Peyer's patch (tissue), 4 donors: ENCODE measurements at regions not wholly inside any gene's neighbourhood (a gene's known extent, or its start where the extent isn't known, plus 50 kb on each side); places are given as distances from the start of the nearest gene placed in this dataset.

Source experiments
- DNase-seq, 3 donors: peaks; one replicate each; pipeline ENCODE4 v3.0.0-alpha.2; 2017 to 2019
- H3K27ac ChIP-seq, 4 donors: fragments of 200-600 bp; sonication (generic); one replicate each; pipeline ENCODE4 v1.5.1; 2016 to 2019
- H3K27me3 ChIP-seq, 2 donors: fragments of 200-600 bp; sonication (generic); one replicate each; pipeline ENCODE4 v1.5.1; 2019
- H3K36me3 ChIP-seq, 3 donors: fragments of 200-600 bp; sonication (generic); one replicate each; pipeline ENCODE4 v1.5.1; 2016 to 2019
- H3K4me1 ChIP-seq, 4 donors: fragments of 200-600 bp; sonication (generic); one replicate each; pipeline ENCODE4 v1.5.1; 2016 to 2019
- H3K4me3 ChIP-seq, 4 donors: fragments of 200-600 bp; sonication (generic); 1 replicate in 3 of 4; 2 replicates in 1 of 4; pipeline ENCODE4 v1.5.1; 2016 to 2019; ENCODE audit warnings: mild to moderate bottlenecking in 1 of 4
- H3K9me3 ChIP-seq, 4 donors: fragments of 200-600 bp; sonication (generic); one replicate each; pipeline ENCODE4 v1.5.1; 2016 to 2019; ENCODE audit warnings: mild to moderate bottlenecking in 1 of 4
- POLR2A ChIP-seq, 2 donors: fragments of 450-650 bp; IDR thresholded peaks; one replicate each; pipeline ENCODE4 v1.5.1; 2017; ENCODE audit warnings: antibody characterized with exemption in 2 of 2, mild to moderate bottlenecking in 2 of 2, moderate library complexity in 2 of 2
- TF ChIP-seq, protein P1 (sequence below), 6 experiments: fragments of 450-650 bp in 4 of 6; fragments of 200-600 bp in 2 of 6; sonication (generic) in 1 of 6; IDR thresholded peaks; one replicate each; pipeline ENCODE4 v1.5.1; 2017 to 2019; ENCODE audit warnings: antibody characterized with exemption in 6 of 6, mild to moderate bottlenecking in 3 of 6, moderate library complexity in 1 of 6

GRCh38 chr4:161237495-161237894, 926.3 kb downstream of the FSTL5 start:
- Histone ChIP-seq H3K4me1 (no peaks in the 10 kb centered on the region), H3K36me3 (no peaks in the 10 kb centered on the region), H3K27ac (no peak overlapping the region), H3K9me3 (no peaks in the 10 kb centered on the region), H3K4me3 (no peak overlapping the region), H3K27me3 (no peaks in the 10 kb centered on the region)
- DNase-seq = no peak
- TF ChIP-seq, protein P1, sequence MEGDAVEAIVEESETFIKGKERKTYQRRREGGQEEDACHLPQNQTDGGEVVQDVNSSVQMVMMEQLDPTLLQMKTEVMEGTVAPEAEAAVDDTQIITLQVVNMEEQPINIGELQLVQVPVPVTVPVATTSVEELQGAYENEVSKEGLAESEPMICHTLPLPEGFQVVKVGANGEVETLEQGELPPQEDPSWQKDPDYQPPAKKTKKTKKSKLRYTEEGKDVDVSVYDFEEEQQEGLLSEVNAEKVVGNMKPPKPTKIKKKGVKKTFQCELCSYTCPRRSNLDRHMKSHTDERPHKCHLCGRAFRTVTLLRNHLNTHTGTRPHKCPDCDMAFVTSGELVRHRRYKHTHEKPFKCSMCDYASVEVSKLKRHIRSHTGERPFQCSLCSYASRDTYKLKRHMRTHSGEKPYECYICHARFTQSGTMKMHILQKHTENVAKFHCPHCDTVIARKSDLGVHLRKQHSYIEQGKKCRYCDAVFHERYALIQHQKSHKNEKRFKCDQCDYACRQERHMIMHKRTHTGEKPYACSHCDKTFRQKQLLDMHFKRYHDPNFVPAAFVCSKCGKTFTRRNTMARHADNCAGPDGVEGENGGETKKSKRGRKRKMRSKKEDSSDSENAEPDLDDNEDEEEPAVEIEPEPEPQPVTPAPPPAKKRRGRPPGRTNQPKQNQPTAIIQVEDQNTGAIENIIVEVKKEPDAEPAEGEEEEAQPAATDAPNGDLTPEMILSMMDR (IDR thresholded peaks at IDR 0.05) = no peak
- TF ChIP-seq POLR2A (IDR thresholded peaks at IDR 0.05) = no peak

DNA sequence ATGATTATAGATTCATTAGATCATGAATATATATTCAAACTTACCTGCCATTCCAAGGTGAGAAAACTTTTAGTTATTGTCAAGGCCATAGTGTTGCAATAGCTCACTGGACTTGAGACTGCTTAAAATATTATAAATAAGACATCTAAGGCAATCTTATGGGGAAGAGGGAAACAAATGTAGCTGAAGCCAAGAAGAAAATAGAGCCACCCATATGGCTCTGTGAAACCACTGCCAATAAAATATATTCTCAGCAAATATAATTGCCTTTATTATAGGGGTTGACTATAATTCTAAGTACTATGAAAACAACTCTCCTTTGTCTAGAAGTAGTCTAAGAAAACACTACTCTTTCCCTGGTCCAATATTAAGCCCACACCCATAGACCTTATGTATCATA, 938.5 kb downstream of the FSTL5 start:
- no peak overlapping the region for H3K4me3 ChIP-seq
- no peaks in the 10 kb centered on the region for H3K27me3 ChIP-seq
- TF ChIP-seq, protein P1 (IDR thresholded peaks at IDR 0.05) = no peak
- TF ChIP-seq POLR2A (IDR thresholded peaks at IDR 0.05) = no peak
- no peaks in the 10 kb centered on the region for H3K9me3 ChIP-seq
- no peaks in the 10 kb centered on the region for H3K36me3 ChIP-seq
- DNase-seq = no peak
- H3K27ac ChIP-seq = no peak overlapping the region
- no peaks in the 10 kb centered on the region for H3K4me1 ChIP-seq

DNA sequence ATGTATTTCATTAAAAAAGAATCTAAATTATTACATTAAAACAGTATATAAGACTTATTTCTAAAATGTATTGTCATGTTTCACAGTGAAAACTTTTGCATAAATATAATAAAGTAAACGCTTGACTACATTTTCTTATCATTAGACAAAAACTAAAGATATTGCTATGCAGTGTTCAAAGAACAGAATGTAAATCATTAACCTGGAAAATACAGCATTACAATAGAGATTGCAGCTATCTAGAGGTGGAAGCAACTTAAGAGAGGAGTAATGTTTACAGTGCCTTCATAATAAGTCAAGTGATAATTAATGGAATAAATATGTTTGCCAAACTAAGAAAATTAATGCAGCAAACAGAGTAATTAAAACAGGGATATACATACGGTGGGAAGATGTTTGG, 940.9 kb downstream of the FSTL5 start:
- H3K36me3 ChIP-seq = no peaks in the 10 kb centered on the region
- no peaks in the 10 kb centered on the region for H3K27me3 ChIP-seq
- DNase-seq = no peak
- H3K9me3 ChIP-seq = no peaks in the 10 kb centered on the region
- H3K4me1 ChIP-seq = no peaks in the 10 kb centered on the region
- H3K4me3 ChIP-seq = no peak overlapping the region
- no peak for TF ChIP-seq POLR2A (IDR thresholded peaks at IDR 0.05)
- TF ChIP-seq, protein P1 (IDR thresholded peaks at IDR 0.05) = no peak
- H3K27ac ChIP-seq = no peak overlapping the region

GRCh38 chr4:161208564-161208963, 955.2 kb downstream of the FSTL5 start:
- H3K36me3 ChIP-seq = no peaks in the 10 kb centered on the region
- no peaks in the 10 kb centered on the region for H3K9me3 ChIP-seq
- H3K27ac ChIP-seq = no peak overlapping the region
- H3K4me3 ChIP-seq = no peak overlapping the region
- no peak for DNase-seq
- no peak for TF ChIP-seq POLR2A (IDR thresholded peaks at IDR 0.05)
- TF ChIP-seq, protein P1 (IDR thresholded peaks at IDR 0.05) = no peak
- no peaks in the 10 kb centered on the region for H3K4me1 ChIP-seq
- no peaks in the 10 kb centered on the region for H3K27me3 ChIP-seq

GRCh38 chr4:161206528-161207080, 957.2 kb downstream of the FSTL5 start:
- H3K4me1 ChIP-seq = no peaks in the 10 kb centered on the region
- H3K9me3 ChIP-seq = no peaks in the 10 kb centered on the region
- TF ChIP-seq, protein P1 (IDR thresholded peaks at IDR 0.05) = no peak
- TF ChIP-seq POLR2A (IDR thresholded peaks at IDR 0.05) = no peak
- H3K4me3 ChIP-seq = no peak overlapping the region
- no peak overlapping the region for H3K27ac ChIP-seq
- no peaks in the 10 kb centered on the region for H3K36me3 ChIP-seq
- DNase-seq = no peak
- no peaks in the 10 kb centered on the region for H3K27me3 ChIP-seq

GRCh38 chr4:161203865-161204264, 959.9 kb downstream of the FSTL5 start:
- H3K27me3 ChIP-seq = no peaks in the 10 kb centered on the region
- no peaks in the 10 kb centered on the region for H3K9me3 ChIP-seq
- H3K36me3 ChIP-seq = no peaks in the 10 kb centered on the region
- H3K4me3 ChIP-seq = no peak overlapping the region
- no peaks in the 10 kb centered on the region for H3K4me1 ChIP-seq
- DNase-seq = no peak
- H3K27ac ChIP-seq = no peak overlapping the region
- no peak for TF ChIP-seq POLR2A (IDR thresholded peaks at IDR 0.05)
- TF ChIP-seq, protein P1 (IDR thresholded peaks at IDR 0.05) = no peak
